ENCODE measurements at regions not wholly inside any gene's neighbourhood (a gene's known extent, or its start where the extent isn't known, plus 50 kb on each side); places are given as distances from the start of the nearest gene placed in this dataset.

DNA sequence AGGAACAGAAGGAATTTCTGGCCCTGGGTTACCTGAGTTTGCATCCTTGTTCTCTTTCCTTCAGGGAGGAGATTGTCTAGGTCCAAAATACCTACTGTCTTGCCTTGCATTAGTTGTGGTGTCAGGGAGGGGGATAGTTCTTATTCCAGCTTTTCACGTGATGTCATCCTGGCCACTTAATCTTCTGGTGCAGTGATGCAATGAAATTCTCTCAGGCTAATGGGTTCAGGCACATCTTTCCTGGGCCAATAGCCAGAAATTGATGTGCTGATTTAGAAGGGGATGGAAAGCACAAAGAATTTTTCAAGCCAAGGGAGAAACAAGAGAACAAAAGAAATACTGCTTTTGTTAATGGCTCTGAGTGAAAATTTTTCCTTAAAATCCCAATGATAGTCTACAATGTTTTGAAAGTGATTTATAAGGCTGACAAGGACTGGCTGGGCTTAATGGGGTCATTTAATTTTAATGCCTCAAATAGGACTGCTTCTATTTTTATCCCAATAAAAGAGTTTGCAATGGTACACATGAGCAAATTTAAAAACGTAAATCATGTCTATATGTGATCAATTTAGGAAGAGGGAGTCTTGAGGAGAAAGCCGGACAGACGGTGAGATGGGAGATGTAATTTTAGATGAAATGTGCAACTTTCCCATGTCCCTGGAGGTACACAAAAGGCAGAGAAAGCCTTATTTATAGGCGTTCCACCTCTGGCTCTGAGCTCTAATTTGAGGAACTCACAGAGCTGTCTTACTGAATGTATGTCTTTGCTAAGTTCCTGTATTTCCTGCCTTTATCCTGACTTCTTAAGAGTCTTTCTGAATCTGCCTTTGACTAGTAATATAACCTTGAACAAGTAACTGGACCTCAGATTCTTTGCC is 89.3 kb upstream of the SV2C start:
- TF ChIP-seq, protein P1, sequence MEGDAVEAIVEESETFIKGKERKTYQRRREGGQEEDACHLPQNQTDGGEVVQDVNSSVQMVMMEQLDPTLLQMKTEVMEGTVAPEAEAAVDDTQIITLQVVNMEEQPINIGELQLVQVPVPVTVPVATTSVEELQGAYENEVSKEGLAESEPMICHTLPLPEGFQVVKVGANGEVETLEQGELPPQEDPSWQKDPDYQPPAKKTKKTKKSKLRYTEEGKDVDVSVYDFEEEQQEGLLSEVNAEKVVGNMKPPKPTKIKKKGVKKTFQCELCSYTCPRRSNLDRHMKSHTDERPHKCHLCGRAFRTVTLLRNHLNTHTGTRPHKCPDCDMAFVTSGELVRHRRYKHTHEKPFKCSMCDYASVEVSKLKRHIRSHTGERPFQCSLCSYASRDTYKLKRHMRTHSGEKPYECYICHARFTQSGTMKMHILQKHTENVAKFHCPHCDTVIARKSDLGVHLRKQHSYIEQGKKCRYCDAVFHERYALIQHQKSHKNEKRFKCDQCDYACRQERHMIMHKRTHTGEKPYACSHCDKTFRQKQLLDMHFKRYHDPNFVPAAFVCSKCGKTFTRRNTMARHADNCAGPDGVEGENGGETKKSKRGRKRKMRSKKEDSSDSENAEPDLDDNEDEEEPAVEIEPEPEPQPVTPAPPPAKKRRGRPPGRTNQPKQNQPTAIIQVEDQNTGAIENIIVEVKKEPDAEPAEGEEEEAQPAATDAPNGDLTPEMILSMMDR (IDR thresholded peaks at IDR 0.05; ENCODE audit: insufficient read depth, low read depth, low read length): no peak
- TF ChIP-seq EZH2 (IDR thresholded peaks at IDR 0.05; ENCODE audit: insufficient read depth, low read length): no peak
